WERI-Rb-1 (cell line): ENCODE measurements at regions not wholly inside any gene's neighbourhood (a gene's known extent, or its start where the extent isn't known, plus 50 kb on each side); places are given as distances from the start of the nearest gene placed in this dataset.

Experiments used
- DNase-seq: peaks from one replicate; pipeline ENCODE4 v3.0.0-alpha.2; 2020
- H3K27ac ChIP-seq: fragments of 250-450 bp; sonication (Bioruptor Pico); 2 replicates; pipeline ENCODE4 v1.5.1; 2020; ENCODE audit warnings: mild to moderate bottlenecking, moderate library complexity
- H3K27me3 ChIP-seq: fragments of 250-450 bp; sonication (Bioruptor Pico); 2 replicates; pipeline ENCODE4 v1.5.1; 2021; ENCODE audit warnings: mild to moderate bottlenecking, low read depth, moderate library complexity; ENCODE audit not compliant: insufficient read depth, severe bottlenecking
- H3K36me3 ChIP-seq: fragments of 250-450 bp; sonication (Bioruptor Pico); 2 replicates; pipeline ENCODE4 v1.5.1; 2020; ENCODE audit warnings: mild to moderate bottlenecking, moderate library complexity
- H3K4me3 ChIP-seq: 2 replicates; pipeline ENCODE4 v1.5.1; 2011; ENCODE audit warnings: low read depth, mild to moderate bottlenecking, control low read depth, low read length
- H3K9me3 ChIP-seq: fragments of 250-450 bp; sonication (Bioruptor Pico); 2 replicates; pipeline ENCODE4 v1.5.1; 2021; ENCODE audit warnings: mild to moderate bottlenecking, moderate library complexity; ENCODE audit not compliant: severe bottlenecking
- CTCF ChIP-seq: IDR thresholded peaks from 2 replicates; pipeline ENCODE4 v1.5.1; 2011; ENCODE audit warnings: low read depth, mild to moderate bottlenecking, control low read depth, inconsistent platforms, low read length

- Histone ChIP-seq H3K9me3 (no peaks in the 10 kb centered on the region), H3K4me3 (no peak overlapping the region), H3K27ac (no peak overlapping the region), H3K27me3 (no peaks in the 10 kb centered on the region), H3K36me3 (no peaks in the 10 kb centered on the region)
- no peak for DNase-seq
- TF ChIP-seq CTCF: no peak
Observed at GRCh38 chr7:84446991-84447480, 252.4 kb upstream of the SEMA3A start.

- no peak for TF ChIP-seq CTCF
- DNase-seq: no peak
- H3K27ac ChIP-seq: no peak overlapping the region
Observed at GRCh38 chr7:84425702-84426259, 231.2 kb upstream of the SEMA3A start.

GRCh38 chr7:84422790-84423189 lies 228.2 kb upstream of the SEMA3A start:
- H3K4me3 ChIP-seq: no peak overlapping the region
- H3K27me3 ChIP-seq: no peaks in the 10 kb centered on the region
- H3K36me3 ChIP-seq: no peaks in the 10 kb centered on the region
- H3K9me3 ChIP-seq: no peaks in the 10 kb centered on the region
- H3K27ac ChIP-seq: no peak overlapping the region
- no peak for TF ChIP-seq CTCF
- DNase-seq: no peak

More at GRCh38 chr7:84425702-84426259, 231.2 kb upstream of the SEMA3A start:
- Histone ChIP-seq H3K4me3 (no peak overlapping the region), H3K27me3 (no peaks in the 10 kb centered on the region), H3K9me3 (no peaks in the 10 kb centered on the region), H3K36me3 (no peaks in the 10 kb centered on the region)

GRCh38 chr7:84412161-84412969 lies 217.8 kb upstream of the SEMA3A start:
- H3K36me3 ChIP-seq: no peaks in the 10 kb centered on the region
- no peaks in the 10 kb centered on the region for H3K27me3 ChIP-seq
- no peak for DNase-seq
- no peak for TF ChIP-seq CTCF
- no peak overlapping the region for H3K27ac ChIP-seq
- no peak overlapping the region for H3K4me3 ChIP-seq
- no peaks in the 10 kb centered on the region for H3K9me3 ChIP-seq

GRCh38 chr7:84399661-84400060 lies 205.1 kb upstream of the SEMA3A start:
- Histone ChIP-seq H3K27ac (no peak overlapping the region), H3K36me3 (no peaks in the 10 kb centered on the region), H3K27me3 (no peaks in the 10 kb centered on the region), H3K4me3 (no peak overlapping the region), H3K9me3 (peaks cover 12% of the 10 kb centered on the region)
- no peak for TF ChIP-seq CTCF
- no peak for DNase-seq

- Histone ChIP-seq H3K27me3 (no peaks in the 10 kb centered on the region), H3K36me3 (no peaks in the 10 kb centered on the region), H3K9me3 (no peaks in the 10 kb centered on the region), H3K27ac (no peak overlapping the region), H3K4me3 (no peak overlapping the region)
- no peak for TF ChIP-seq CTCF
- DNase-seq: no peak
Observed at GRCh38 chr7:84394219-84394618, 199.6 kb upstream of the SEMA3A start.
